HG03139 (cell line): ENCODE measurements at regions not wholly inside any gene's neighbourhood (a gene's known extent, or its start where the extent isn't known, plus 50 kb on each side); places are given as distances from the start of the nearest gene placed in this dataset.
A peak's percentile ranks its signal among the peaks of the same experiment; 100 is the strongest.

Source experiments
- ATAC-seq: cut with Tn5 transposase; IDR thresholded peaks from one replicate; pipeline ENCODE4 v1.9.1; 2021; ENCODE audit not compliant: unreplicated experiment

DNA sequence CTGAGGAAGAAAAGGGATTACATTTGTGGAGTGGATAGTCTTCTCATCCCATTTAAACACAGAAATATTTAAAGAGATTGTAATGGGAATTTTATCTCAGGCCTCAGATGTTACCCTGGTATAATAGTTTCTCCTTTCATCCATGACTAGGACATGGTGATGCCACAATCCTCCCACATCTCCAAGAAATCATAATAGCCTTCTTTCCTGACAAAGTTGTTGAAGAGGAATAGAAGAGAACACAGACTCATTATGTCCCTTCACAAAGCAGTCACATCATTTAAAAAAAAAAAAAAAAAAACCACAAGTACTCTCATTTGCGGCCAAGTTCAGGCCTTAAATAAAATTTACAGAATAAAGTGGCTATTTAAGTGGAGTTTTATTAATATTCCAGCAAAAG, 359.6 kb downstream of the DEPDC1B start:
- ATAC-seq = no peak

DNA sequence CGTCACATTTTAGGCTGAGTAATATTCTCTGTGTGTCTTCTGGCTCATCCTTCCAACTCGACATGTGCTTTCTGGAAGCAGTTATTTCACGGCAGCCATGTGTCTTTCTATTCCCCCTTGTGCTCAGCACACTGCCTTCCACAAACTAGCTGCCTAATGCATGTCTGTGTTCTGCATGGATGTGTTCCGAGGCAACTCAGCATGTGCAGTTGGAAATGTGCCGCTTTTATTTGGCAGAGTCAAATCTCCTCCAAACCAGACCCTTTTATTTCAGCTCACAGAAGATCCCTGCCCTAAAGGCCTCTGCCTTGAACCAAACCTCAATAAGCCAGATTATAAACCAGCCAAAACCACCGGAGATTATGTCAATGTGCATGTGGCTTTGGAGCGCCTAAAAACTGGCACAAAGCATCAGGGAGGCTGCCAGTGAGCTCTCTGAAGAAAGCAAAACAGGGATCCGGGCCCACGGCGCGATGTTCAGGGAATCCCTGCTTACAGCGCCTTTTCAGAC, 360.2 kb downstream of the DEPDC1B start:
- no peak for ATAC-seq

DNA sequence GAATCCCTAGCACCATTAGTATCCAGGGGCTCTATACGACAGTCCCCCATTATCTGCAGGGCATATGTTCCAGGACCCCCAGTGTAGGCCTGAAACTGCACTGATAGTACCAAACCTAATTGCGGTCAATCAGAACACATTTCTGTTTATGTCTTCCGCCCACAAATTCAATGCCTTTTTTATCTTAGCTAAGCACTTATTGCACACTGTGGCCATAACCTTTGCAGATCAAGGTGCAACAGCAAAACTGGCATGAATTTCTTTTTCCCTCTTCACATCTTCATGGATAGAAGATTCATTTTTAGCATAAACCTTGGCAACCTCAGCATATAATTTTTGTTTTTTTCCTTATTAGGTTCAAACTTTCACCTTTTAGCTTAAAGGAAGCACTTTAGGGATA, 361.1 kb downstream of the DEPDC1B start:
- no peak for ATAC-seq

DNA sequence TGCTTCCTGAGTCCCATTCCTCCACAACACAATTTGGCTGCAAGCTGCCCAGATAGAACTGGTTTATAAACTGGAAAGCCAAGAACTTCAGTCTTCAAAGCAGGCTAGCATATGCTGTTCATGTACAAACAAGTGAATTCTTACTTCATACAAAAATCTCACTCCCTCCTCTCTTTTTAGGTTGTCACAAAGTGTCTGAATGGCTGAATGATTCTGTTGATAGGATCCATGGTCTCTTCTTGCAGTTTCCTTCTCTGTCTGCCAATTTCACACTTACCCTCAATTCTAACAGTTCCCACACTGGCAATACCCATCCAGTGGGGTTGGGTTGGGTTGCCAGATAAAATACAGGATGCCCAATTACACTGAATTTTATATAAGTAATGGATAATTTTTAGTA, 363.5 kb downstream of the DEPDC1B start:
- no peak for ATAC-seq

DNA sequence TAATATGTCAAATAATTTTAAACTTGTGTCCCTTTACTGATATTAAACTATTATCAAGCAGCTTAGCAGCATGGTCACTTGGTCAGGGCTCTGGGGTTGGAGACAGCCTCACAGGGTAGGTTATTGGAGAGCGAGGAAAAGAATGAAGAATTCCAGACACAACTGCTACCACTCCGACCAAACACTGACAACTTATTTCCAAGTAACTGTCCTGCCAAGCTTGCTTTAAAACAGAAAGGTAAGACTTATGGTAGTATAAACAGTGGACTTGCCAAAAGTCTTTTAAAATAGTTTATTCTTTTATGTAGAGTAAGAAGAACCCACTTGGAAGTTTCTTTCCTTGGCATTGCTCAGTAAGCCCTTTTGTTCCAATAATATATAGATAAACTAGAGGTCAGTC, 364.1 kb downstream of the DEPDC1B start:
- no peak for ATAC-seq

DNA sequence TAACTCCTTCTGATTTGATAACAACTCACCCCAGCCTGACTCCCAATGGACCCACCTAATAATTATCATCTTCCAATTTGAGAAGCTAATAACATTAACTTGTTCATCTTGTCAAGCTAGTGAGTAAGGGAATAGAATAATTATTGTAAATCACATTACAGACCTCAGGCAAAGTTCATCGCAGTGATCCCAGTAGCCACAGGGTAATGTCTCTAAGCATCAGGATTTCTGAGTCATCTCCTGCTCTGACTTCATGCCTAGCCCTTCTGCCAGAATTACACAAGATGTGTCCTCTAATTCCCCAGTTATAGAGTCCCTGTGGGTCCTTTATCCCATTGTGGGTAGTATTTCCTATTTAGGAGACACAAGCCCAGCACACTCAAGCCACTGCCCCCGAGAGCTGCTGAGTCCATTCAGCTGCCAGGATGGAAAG, 365.7 kb downstream of the DEPDC1B start:
- ATAC-seq = no peak

DNA sequence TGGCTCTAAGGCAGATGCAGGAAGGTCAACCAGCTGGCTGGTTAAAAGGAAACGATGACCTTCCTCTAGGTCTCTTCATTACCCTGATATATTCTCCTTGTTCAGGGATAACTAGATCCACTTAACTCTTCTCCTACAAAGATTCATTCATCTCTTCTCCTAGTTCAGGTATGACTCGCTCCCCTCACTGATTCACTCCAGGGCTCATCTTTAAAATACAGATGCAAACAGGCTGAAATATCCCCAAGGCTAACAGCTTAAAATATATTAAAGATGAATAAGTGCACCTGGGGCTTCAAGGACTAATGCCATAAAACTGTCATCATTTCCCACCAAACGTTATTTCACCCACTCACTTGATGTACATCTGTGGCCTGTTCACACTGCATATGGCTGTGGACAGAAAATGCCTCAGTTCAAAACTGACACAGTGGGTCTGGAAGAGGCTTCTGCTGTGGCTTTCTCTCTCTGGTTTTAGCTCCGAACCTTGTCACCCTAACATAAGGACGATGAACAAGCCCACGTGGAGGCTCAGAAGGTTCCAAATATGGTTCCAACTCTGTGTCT, 366.9 kb downstream of the DEPDC1B start:
- no peak for ATAC-seq

DNA sequence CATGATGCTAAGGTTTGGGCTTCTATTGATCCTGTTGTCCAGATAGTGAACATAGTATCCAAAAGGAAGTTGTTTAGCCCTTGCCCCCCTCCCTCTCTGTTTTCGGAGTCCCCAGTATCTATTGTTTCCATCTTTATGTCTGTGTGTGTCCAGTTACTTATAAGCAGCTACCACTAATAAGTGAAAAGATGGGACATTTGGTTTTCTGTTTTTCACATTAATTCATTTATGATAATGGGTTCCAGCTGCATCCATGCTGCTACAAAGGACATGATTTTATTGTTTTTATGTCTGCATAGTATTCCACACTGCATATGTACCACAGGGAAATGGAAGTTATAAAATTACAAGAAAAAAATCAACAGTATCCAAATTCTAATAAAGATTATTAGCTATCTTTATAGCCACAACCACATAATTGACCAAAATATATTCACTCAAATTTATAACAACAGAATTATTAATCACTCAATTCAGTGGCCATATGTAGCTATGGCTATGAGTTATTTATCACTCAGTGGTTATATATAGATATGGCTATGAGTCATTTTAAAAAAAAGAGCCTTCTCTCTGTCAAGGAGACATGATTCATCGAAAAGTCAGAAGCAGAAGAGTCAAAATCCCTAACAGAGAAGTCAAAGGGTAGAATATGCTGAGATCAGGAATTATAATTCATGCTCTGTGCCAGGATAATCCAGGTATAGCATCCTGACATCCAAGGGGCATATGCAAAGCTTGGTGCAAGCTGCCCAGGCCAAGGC, 367.5 kb downstream of the DEPDC1B start:
- ATAC-seq = no peak

DNA sequence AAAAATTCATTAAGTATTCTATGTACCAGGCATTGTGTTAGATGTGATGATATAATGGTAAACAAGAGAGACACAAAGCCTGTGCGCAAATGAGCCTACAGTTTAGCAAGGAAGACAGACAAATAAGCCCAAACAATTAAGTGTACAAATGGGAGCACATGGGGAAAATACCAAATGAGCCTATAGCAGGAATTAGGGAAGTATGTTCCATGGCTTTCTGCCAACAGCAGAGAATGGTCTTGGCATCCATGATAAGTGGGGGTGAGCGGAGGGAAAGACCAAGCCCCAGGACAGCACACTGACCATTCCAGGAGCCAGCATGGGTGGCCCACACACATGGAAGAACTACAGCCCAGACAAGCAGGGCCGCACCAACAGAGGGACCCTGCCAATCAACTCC, 369.7 kb downstream of the DEPDC1B start:
- no peak for ATAC-seq

DNA sequence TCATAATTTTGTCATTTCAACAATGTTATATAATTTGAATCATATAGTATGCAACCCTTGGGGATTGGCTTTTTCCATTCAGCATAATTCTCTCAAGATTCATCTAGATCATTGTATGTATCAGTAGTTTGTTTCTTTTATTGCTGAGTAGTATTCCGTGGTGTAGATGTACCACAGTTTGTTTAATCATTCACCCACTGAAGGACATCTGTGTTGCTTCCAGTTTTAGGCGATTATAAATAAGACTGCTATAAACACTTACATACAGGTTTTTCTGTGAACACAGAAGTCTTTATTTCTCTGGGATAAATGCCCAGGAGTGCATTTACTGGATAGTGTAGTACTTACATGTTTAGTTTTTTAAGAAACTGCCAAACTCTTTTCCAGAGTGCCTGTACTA, 374.1 kb downstream of the DEPDC1B start:
- no peak for ATAC-seq

DNA sequence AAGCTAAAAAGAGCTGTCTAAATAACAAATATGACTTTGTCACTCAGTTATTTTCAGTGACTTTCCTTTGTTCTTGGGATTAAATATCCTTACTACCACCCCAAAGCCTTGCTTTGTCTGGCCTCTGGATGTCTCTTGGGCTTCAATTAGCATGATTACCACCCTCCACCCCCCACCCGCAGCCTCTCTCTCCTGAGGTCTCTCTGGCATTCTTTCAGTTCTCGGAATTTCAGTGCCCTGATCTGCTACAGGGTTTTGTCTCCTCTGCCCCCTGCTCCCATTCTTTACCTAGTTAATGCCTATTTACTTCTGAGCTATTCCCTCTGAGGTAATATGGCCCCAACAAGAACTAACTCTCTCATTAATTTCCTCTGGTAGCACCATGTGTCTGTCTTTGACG, 376.4 kb downstream of the DEPDC1B start:
- no peak for ATAC-seq

DNA sequence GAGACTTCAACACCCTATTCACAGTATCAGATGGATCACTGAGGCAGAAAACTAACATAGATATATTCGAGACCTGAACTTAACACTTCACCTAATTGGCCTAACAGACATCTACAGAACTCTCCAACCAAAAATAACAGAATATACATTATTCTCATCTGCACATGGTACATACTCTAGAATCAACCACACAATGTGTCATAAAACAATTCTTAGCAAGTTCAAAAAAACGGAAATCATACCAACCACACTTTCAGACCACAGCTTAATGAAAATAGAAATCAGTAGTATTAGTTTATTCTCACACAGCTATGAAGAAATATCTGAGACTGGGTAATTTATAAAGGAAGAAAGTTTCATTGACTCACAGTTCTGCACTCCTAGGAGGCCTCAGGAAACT, 387.9 kb downstream of the DEPDC1B start:
- ATAC-seq = no peak

DNA sequence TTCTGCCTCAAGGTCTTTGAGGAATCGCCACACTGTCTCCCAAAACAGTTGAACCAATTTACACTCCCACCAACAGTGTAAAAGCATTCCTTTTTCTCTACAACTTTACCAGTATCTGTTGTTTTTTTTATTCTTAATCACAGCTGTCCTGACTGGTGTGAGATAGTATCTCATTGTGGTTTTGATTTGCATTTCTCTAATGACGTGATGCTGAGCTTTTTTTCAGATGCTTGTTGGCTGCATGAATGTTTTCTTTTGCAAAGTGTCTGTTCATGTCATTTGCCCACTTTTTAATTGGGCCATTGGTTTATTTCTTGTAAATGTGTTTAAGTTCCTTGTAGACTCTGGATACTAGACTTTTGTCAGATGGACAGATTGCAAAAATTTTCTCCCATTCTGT, 400.0 kb downstream of the DEPDC1B start:
- no peak for ATAC-seq

DNA sequence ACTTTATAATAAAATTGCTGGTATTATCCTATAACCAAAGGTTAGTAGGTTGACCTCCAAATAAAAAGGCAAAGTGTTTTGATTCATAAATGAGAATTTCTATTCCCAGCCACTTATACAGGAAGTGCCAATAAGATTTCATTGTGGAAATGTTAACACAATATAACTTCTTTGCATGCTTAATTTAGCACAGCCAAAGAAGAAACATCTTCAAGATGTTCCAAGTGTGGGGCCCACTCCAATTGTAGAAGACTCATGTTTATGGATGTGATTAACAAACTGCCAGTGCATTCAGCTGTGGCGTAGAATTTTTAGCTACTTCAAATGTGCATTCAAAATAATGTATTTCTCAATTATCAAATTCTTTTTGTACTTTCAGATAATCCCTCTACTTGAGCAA, 402.3 kb downstream of the DEPDC1B start:
- ATAC-seq = no peak

DNA sequence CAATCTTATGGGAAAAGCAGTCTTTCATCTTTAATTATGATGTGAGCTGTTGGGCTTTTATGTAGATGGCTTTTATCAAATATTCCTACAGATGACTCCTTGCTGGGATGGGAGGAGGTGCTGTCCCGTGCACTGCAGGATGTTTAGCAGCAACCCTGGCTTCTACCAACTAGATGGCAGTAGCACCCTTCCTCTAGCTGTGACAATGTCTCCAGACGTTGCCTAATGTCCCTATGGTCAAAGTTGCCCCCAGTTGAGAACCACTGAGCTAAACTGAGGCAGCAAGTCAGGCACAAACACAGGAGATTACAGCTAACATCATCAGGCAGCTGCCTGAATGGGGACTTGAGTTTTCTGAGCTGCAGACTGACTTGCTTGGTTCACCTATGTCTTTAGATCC, 401.9 kb upstream of the PDE4D start:
- peak; percentile 54 for ATAC-seq

DNA sequence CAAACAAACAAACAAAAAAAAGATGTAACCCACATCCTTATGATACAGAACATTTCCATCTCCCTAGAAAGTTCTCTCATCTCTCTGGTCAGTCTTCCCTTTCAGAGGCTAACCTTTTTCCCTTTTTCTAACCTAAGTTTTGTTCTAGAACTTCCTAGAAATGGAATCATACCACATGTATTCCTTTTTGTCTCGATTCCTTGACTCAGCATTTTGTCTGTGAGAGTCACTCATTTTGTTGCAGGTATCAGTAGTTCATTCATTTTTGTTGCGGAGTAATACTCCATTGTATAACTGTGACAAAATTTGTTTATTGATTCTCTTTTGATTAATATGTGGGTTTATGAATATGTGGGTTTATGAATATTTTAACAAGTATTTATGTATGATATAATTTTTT, 400.0 kb upstream of the PDE4D start:
- ATAC-seq = no peak

DNA sequence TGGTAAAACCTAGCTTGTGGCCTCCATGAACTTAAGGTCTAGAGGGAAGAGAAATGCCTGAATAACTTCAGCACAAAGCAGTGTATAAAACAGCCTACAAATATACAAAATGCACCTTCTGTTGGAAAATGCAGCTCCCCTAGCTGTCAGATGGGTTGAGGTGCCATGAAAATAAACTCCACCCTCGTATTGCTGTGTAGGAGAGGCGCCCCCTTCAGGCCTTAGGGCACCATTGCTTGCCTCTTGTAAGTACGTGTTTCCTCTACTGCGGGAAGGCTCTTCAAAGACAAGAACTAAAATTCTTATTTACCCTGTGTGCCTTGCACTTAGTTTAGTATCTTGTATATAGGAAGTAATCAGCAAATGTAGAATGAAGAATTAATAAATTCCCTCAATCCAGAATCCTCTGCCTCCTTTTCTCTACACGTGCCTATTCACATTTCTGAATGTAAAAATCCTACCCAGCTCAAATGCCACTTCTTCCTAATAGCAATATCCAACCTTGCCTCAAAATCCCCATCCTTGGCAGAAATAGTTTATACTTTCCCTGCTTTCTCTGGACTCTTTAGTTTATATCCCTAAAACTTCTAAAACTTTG, 393.7 kb upstream of the PDE4D start:
- peak; percentile 90 for ATAC-seq

DNA sequence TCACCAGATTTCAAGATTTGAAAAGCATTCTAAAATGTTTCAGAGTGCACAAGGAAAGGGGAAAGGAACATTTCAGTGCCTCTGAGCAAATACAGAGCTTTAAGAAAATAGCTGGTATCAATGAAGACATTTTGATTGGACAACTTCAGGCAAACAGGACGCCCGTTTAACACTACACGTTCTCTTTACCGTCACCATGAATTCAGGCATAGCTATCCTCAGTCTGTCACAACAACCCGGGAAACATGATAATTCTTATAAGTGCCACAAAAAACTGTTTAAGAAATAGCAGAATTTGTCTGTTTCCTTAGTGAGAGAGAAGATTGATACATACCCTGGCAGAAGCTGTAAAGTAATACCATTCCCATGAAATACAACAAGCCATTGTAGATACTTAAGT, 392.4 kb upstream of the PDE4D start:
- no peak for ATAC-seq

DNA sequence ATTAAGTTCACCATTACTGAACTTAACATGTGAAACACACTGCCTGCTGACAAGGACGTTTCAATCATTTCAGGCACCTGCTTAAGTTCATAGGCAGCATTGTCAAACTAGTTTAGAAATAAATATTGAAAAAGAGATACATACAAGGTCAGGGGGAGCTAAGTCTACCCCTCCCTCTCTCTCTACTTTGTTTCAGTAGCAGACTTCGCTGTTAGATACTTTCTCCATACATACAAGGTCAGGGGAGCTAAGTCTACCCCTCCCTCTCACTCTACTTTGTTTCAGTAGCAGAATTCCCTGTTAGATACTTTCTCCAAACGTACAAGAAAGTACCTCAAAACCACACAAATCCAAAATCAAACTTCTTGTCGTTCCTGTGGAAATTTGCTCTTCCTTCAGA, 387.4 kb upstream of the PDE4D start:
- no peak for ATAC-seq

DNA sequence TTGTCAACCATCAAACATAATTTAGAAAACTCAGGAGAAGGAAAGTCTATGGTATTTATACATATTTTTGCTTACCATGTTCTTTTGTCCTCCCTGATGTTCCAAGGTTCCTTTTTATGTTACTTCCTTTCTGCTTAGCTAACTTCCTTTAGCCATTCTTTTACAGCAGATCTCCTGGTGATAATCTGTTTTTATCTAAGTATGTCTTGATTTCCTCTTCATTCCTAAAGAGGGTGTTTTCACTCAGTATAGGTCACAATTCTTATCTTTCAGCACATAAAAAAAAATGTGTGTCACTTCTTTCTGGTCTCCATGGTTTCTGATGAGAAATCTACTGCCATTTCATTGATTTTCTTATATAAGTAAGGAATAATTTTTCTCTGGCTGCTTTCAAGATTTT, 384.4 kb upstream of the PDE4D start:
- no peak for ATAC-seq

DNA sequence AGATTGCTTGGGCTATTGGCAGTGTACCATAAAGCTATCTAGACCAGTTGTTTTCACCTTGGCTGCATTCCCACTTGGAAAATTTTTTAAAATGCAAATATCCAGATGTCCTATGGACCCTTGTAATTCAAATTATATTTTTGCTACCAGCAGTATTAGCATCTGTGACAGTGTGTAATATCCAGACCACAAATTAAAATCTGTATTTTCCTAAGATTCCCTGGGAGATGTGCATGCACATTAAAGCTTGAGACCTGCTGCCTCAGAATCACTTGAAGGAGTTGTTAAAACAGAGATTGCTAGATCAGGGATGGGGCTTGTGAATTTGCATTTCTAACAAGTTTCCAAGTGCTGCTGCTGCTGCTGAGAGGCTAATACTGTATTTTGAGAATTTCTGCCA, 381.2 kb upstream of the PDE4D start:
- ATAC-seq = no peak

DNA sequence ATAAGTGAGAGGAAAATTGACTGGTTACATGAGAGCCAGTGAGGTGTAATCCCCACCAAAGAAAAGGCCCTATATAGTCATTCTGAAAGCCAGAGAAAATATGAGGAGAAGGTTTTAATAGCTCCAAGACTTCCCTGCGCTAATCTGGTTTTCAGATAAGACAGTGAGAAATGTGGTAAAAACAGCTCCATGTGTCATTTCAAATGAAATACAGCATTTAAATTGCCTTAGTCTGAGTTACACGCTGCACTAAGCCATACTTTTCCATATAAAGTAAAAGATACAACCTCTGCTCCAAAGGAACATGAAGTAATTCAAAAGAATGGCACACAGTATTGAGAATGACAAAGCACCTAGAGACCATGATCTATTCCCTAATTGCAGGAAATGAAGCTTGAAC, 378.0 kb upstream of the PDE4D start:
- ATAC-seq = no peak
